HepG2 (cell line): ENCODE measurements at regions not wholly inside any gene's neighbourhood (a gene's known extent, or its start where the extent isn't known, plus 50 kb on each side); places are given as distances from the start of the nearest gene placed in this dataset.

Experiments used
- ATAC-seq: fragments of 200-7000 bp; cut with Tn5 transposase; 3 replicates; pipeline ENCODE4 v1.9.1; 2020; ENCODE audit warnings: mild to moderate bottlenecking, moderate library complexity
- BruUV-seq: library from RNA; stranded (reverse); fragments of 400-500 nt; replicated peaks from 2 replicates; lab custom pipeline; 2021; lab: Mats Ljungman, UMichigan
- CTCF ChIA-PET: fragments of 300-600 bp; formaldehyde crosslinking; extraction: SDS; loops from one replicate; lab custom pipeline; 2021; ENCODE audit warnings: low total read pairs, inconsistent platforms, low intra/inter-chr PET ratio; lab: Yijun Ruan, JAX
- POLR2A ChIA-PET: fragments of 350-600 bp; sonication (Branson Sonifier 250); formaldehyde crosslinking; loops from one replicate; lab custom pipeline; 2020; ENCODE audit warnings: antibody characterized with exemption, inconsistent platforms; lab: Yijun Ruan, JAX
- DNase-seq: peaks from one replicate; pipeline ENCODE4 v3.0.0-alpha.2; 2015; ENCODE audit warnings: low spot score
- FAIRE-seq: peaks from 3 replicates; lab custom pipeline; 2011; peaks lifted over from hg19 to GRCh38; lab: Jason Lieb, UNC
- H2AFZ ChIP-seq: one replicate; pipeline ENCODE4 v1.6.1; 2011; ENCODE audit warnings: low read length, inconsistent platforms
- H3K27ac ChIP-seq: fragments of 300-600 bp; 3 replicates; pipeline ENCODE4 v1.8.0; 2011; ENCODE audit warnings: mixed run types, mild to moderate bottlenecking, mixed read lengths, low read length, inconsistent platforms; ENCODE audit not compliant: insufficient read depth; ENCODE audit errors: extremely low read length
- H3K27me3 ChIP-seq, 2 experiments: fragments of 200-600 bp in 1 of 2; 2 replicates in 1 of 2; 3 replicates in 1 of 2; pipeline versions ENCODE4 v1.6.0 to v1.8.0; 2011; ENCODE audit warnings: low read length in 2 of 2, mild to moderate bottlenecking in 2 of 2, moderate library complexity in 2 of 2, inconsistent platforms in 1 of 2; ENCODE audit not compliant: insufficient read depth in 2 of 2, control insufficient read depth in 1 of 2
- H3K36me3 ChIP-seq, 2 experiments: fragments of 200-600 bp in 1 of 2; replicated peaks in 1 of 2; 2 replicates in 1 of 2; 3 replicates in 1 of 2; pipeline versions ENCODE4 v1.5.1 to v1.8.0; 2011; ENCODE audit warnings: low read length in 2 of 2, inconsistent platforms in 1 of 2; ENCODE audit not compliant: insufficient read depth in 2 of 2, control insufficient read depth in 1 of 2
- H3K4me1 ChIP-seq: 2 replicates; pipeline ENCODE4 v1.5.1; 2012; ENCODE audit warnings: low read length, inconsistent platforms; ENCODE audit not compliant: insufficient read depth
- H3K4me2 ChIP-seq: 2 replicates; pipeline ENCODE4 v1.6.0; 2011; ENCODE audit warnings: low read depth, low read length, inconsistent platforms
- H3K4me3 ChIP-seq, 3 experiments: fragments of 200-600 bp in 1 of 3; sonication (generic), shearing (Covaris generic) in 1 of 3; replicated peaks in 1 of 3; 2 replicates each; pipeline ENCODE4 v1.5.1; 2011 to 2016; ENCODE audit warnings: low read length in 3 of 3, inconsistent platforms in 2 of 3, low read depth in 2 of 3, mild to moderate bottlenecking in 2 of 3, control low read depth in 1 of 3, mixed read lengths in 1 of 3; ENCODE audit not compliant: insufficient read depth in 1 of 3
- H3K79me2 ChIP-seq: one replicate; pipeline ENCODE4 v1.6.1; 2011; ENCODE audit warnings: low read length, inconsistent platforms; ENCODE audit not compliant: insufficient read depth
- H3K9ac ChIP-seq: 2 replicates; pipeline ENCODE4 v1.6.0; 2011; ENCODE audit warnings: mild to moderate bottlenecking, low read depth, low read length, inconsistent platforms; ENCODE audit not compliant: insufficient read depth
- H3K9me3 ChIP-seq: 2 replicates; pipeline ENCODE4 v1.5.1; 2012; ENCODE audit warnings: mild to moderate bottlenecking, low read length
- H4K20me1 ChIP-seq: 2 replicates; pipeline ENCODE4 v1.6.0; 2011; ENCODE audit warnings: inconsistent platforms, mild to moderate bottlenecking, low read length, moderate library complexity; ENCODE audit not compliant: insufficient read depth
- CENPBD1 ChIP-seq: sonication (generic); formaldehyde crosslinking; IDR thresholded peaks from 2 replicates; pipeline ENCODE4 v1.8.0; 2022; ENCODE audit warnings: missing genetic modification reagents, low read depth, mild to moderate bottlenecking, borderline replicate concordance
- HIVEP1 ChIP-seq: sonication (generic); formaldehyde crosslinking; IDR thresholded peaks from 2 replicates; pipeline ENCODE4 v1.4.0; 2020; ENCODE audit warnings: mild to moderate bottlenecking, missing genetic modification reagents
- PHF21A ChIP-seq: sonication (generic); formaldehyde crosslinking; IDR thresholded peaks from 2 replicates; pipeline ENCODE4 v1.5.0; 2020; ENCODE audit warnings: mild to moderate bottlenecking, missing genetic modification reagents
- PRPF4 ChIP-seq: fragments of 200-400 bp; formaldehyde crosslinking; IDR thresholded peaks from 2 replicates; pipeline ENCODE4 v1.6.1; 2016; ENCODE audit warnings: low read length, low read depth; ENCODE audit not compliant: poor library complexity, severe bottlenecking
- RFXAP ChIP-seq: sonication (generic); formaldehyde crosslinking; IDR thresholded peaks from 2 replicates; pipeline ENCODE4 v1.4.0; 2020; ENCODE audit warnings: missing genetic modification reagents, borderline replicate concordance
- SMAD3 ChIP-seq: sonication (generic); formaldehyde crosslinking; IDR thresholded peaks from 2 replicates; pipeline ENCODE4 v1.4.0; 2020; ENCODE audit warnings: missing genetic modification reagents
- ZNF225 ChIP-seq: sonication (generic); formaldehyde crosslinking; IDR thresholded peaks from 2 replicates; pipeline ENCODE4 v1.4.0; 2020; ENCODE audit warnings: mild to moderate bottlenecking, missing genetic modification reagents
- ZNF350 ChIP-seq: sonication (generic); formaldehyde crosslinking; IDR thresholded peaks from 2 replicates; pipeline ENCODE4 v1.4.0; 2020; ENCODE audit warnings: mild to moderate bottlenecking, low read depth, missing genetic modification reagents, borderline replicate concordance
- ZNF441 ChIP-seq: sonication (generic); formaldehyde crosslinking; IDR thresholded peaks from 2 replicates; pipeline ENCODE4 v1.7.0; 2021; ENCODE audit warnings: missing genetic modification reagents, borderline replicate concordance
- ZNF577 ChIP-seq: sonication (generic); formaldehyde crosslinking; IDR thresholded peaks from 2 replicates; pipeline ENCODE4 v1.4.0; 2020; ENCODE audit warnings: mild to moderate bottlenecking, low read depth, missing genetic modification reagents, borderline replicate concordance
- ZNF83 ChIP-seq: sonication (generic); formaldehyde crosslinking; IDR thresholded peaks from 2 replicates; pipeline ENCODE4 v1.4.0; 2020; ENCODE audit warnings: missing genetic modification reagents, mild to moderate bottlenecking, borderline replicate concordance
- ZSCAN9 ChIP-seq: IDR thresholded peaks from 2 replicates; pipeline ENCODE4 v1.6.1; 2016; ENCODE audit warnings: borderline replicate concordance
- in situ Hi-C: cut with HindIII; loops from 2 replicates; pipeline ENCODE4 v1.10.0; 2017; ENCODE audit warnings: low pct_unique_long_range_greater_than_20kb; ENCODE audit not compliant: extremely low pct_ligation_motif_present
- intact Hi-C: fragments of 100-400 bp; cut with micrococcal nuclease; formaldehyde crosslinking; loops from one replicate; pipeline ENCODE4 v1.10.0; 2022; ENCODE audit not compliant: unreplicated experiment
- TF ChIP-seq, protein P1 (sequence below): IDR thresholded peaks from 2 replicates; pipeline ENCODE4 v1.6.1; 2016

DNA sequence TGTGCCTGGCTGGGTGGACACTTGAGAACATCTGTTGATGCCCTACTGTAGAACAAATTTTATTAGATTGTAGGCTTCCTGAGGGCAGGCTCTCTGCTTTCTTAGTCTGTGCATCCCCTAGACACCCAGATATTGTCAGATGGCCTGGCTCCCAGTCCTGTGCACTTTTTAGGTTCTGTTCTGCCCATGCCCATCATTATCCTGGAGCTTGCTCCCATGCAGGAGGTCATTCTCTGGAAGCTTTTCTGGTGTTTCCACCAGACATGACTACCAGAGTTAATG lies 213.3 kb downstream of the MYCN start:
- no peak overlapping the region for H3K4me2 ChIP-seq
- CTCF ChIA-PET = no interaction called here
- POLR2A ChIA-PET = no interaction called here
- ATAC-seq = no peak
- no peak overlapping the region for H3K27ac ChIP-seq
- no peaks in the 10 kb centered on the region for H3K79me2 ChIP-seq
- H3K4me3 ChIP-seq = no peak overlapping the region
- BruUV-seq = no TSS peak
- H3K9ac ChIP-seq = no peak overlapping the region
- DNase-seq = no peak
- no peak for FAIRE-seq
- H2AFZ ChIP-seq = no peak overlapping the region
- H3K4me1 ChIP-seq = no peaks in the 10 kb centered on the region
- H4K20me1 ChIP-seq = no peaks in the 10 kb centered on the region
- no peaks in the 10 kb centered on the region for H3K9me3 ChIP-seq
- in situ Hi-C loops = no loop called here
- peaks cover 0 to 2% of the 10 kb centered on the region in 2 experiments; a peak in 1 of 5 replicates for H3K27me3 ChIP-seq
- no peaks in the 10 kb centered on the region for H3K36me3 ChIP-seq
- TF ChIP-seq ZNF83 (no peak), ZNF350 (CRISPR knock-in tag) (no peak), HIVEP1 (no peak), PHF21A (CRISPR knock-in tag) (no peak), ZNF225 (CRISPR knock-in tag) (no peak), ZSCAN9 (CRISPR knock-in tag) (no peak), ZNF441 (no peak), SMAD3 (no peak), ZNF577 (CRISPR knock-in tag) (no peak), RFXAP (CRISPR knock-in tag) (no peak), CENPBD1 (CRISPR knock-in tag) (no peak), PRPF4 (no peak)
- TF ChIP-seq, protein P1, sequence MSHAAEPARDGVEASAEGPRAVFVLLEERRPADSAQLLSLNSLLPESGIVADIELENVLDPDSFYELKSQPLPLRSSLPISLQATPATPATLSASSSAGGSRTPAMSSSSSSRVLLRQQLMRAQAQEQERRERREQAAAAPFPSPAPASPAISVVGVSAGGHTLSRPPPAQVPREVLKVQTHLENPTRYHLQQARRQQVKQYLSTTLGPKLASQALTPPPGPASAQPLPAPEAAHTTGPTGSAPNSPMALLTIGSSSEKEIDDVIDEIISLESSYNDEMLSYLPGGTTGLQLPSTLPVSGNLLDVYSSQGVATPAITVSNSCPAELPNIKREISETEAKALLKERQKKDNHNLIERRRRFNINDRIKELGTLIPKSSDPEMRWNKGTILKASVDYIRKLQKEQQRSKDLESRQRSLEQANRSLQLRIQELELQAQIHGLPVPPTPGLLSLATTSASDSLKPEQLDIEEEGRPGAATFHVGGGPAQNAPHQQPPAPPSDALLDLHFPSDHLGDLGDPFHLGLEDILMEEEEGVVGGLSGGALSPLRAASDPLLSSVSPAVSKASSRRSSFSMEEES (CRISPR knock-in tag) = no peak
- TF ChIP-seq, all 625 proteins: peak for 0
- intact Hi-C loops = no loop called here
